Fibroblast of pulmonary artery (primary cell): ENCODE measurements at regions not wholly inside any gene's neighbourhood (a gene's known extent, or its start where the extent isn't known, plus 50 kb on each side); places are given as distances from the start of the nearest gene placed in this dataset.

Experiments
- DNase-seq: peaks from one replicate; pipeline ENCODE4 v3.0.0-alpha.2; 2010; ENCODE audit warnings: low read depth
- H3K4me3 ChIP-seq: replicated peaks from 2 replicates; pipeline ENCODE4 v1.5.1; 2011; ENCODE audit warnings: low read depth, mild to moderate bottlenecking, control low read depth, low read length, moderate library complexity
- CTCF ChIP-seq: IDR thresholded peaks from 2 replicates; pipeline ENCODE4 v1.5.1; 2011; ENCODE audit warnings: mild to moderate bottlenecking, control low read depth, low read length, inconsistent platforms; ENCODE audit errors: missing control alignments

GRCh38 chr10:4587466-4587865 lies 238.5 kb upstream of the AKR1E2 start:
- DNase-seq = no peak
- no peak for TF ChIP-seq CTCF
- no peak overlapping the region for H3K4me3 ChIP-seq

GRCh38 chr10:4586776-4587175 lies 239.2 kb upstream of the AKR1E2 start:
- no peak overlapping the region for H3K4me3 ChIP-seq
- no peak for DNase-seq
- no peak for TF ChIP-seq CTCF

GRCh38 chr10:4581929-4582328 lies 244.1 kb upstream of the AKR1E2 start:
- no peak for TF ChIP-seq CTCF
- DNase-seq = no peak
- H3K4me3 ChIP-seq = no peak overlapping the region

- no peak for DNase-seq
- H3K4me3 ChIP-seq = no peak overlapping the region
- no peak for TF ChIP-seq CTCF
Observed at GRCh38 chr10:4579844-4580243, 246.2 kb upstream of the AKR1E2 start.

GRCh38 chr10:4576206-4576605 lies 249.8 kb upstream of the AKR1E2 start:
- no peak for DNase-seq
- no peak overlapping the region for H3K4me3 ChIP-seq
- TF ChIP-seq CTCF = no peak

- no peak for TF ChIP-seq CTCF
- DNase-seq = no peak
- H3K4me3 ChIP-seq = no peak overlapping the region
Observed at GRCh38 chr10:4569151-4569550, 256.9 kb upstream of the AKR1E2 start.

GRCh38 chr10:4568731-4569130 lies 257.3 kb upstream of the AKR1E2 start:
- H3K4me3 ChIP-seq = no peak overlapping the region
- no peak for TF ChIP-seq CTCF
- DNase-seq = no peak
